Renal cortical epithelial cell (primary cell): ENCODE measurements at regions not wholly inside any gene's neighbourhood (a gene's known extent, or its start where the extent isn't known, plus 50 kb on each side); places are given as distances from the start of the nearest gene placed in this dataset.
"Not testable (repeated sequence)": the region's sequence is repeated elsewhere in the genome, so short reads cannot be mapped to it uniquely, and the experiment has no call there.

Experiments
- DNase-seq: peaks from one replicate; pipeline ENCODE4 v3.0.0-alpha.2; 2011; ENCODE audit warnings: low read depth

- not testable (repeated sequence) for DNase-seq
Observed at GRCh38 chr7:81286754-81287153, 367.9 kb upstream of the SEMA3C start.

DNA sequence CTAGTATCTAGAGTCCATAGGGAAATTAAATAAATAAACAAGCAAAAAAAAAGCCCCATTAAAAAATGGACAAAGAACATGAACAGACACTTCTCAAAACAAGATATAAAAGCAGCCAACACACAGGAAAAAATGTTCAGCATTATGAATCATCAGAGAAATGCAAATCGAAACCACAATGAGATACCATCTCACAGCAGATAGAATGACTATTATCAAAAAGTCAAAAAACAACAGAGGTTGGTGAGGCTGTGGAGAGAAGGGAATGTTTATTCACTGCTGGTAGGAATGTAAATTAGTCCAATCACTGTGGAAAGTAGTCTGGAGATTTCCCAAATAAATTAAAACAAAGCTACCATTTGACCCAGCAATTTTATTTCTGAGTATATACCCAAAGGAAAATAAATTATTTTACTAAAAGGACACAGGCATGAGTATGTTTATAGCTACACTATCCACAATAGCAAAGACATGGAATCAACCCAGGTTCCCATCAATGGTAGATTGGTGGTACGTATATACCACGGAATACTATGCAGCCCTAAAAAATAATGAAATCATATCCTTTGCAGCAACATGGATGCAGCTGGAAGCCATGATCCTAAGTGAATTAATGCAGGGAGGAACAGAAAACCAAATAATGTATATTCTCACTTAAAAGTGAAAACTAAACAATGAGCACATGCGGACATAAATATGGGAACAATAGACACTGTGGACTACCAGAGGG is 366.5 kb upstream of the SEMA3C start:
- DNase-seq: peak; percentile 51

GRCh38 chr7:81284576-81284975 is 365.7 kb upstream of the SEMA3C start:
- peak; percentile 64 for DNase-seq

- DNase-seq: no peak
Observed at GRCh38 chr7:81280531-81280930, 361.7 kb upstream of the SEMA3C start.

GRCh38 chr7:81277691-81278090 is 358.8 kb upstream of the SEMA3C start:
- DNase-seq: no peak

DNA sequence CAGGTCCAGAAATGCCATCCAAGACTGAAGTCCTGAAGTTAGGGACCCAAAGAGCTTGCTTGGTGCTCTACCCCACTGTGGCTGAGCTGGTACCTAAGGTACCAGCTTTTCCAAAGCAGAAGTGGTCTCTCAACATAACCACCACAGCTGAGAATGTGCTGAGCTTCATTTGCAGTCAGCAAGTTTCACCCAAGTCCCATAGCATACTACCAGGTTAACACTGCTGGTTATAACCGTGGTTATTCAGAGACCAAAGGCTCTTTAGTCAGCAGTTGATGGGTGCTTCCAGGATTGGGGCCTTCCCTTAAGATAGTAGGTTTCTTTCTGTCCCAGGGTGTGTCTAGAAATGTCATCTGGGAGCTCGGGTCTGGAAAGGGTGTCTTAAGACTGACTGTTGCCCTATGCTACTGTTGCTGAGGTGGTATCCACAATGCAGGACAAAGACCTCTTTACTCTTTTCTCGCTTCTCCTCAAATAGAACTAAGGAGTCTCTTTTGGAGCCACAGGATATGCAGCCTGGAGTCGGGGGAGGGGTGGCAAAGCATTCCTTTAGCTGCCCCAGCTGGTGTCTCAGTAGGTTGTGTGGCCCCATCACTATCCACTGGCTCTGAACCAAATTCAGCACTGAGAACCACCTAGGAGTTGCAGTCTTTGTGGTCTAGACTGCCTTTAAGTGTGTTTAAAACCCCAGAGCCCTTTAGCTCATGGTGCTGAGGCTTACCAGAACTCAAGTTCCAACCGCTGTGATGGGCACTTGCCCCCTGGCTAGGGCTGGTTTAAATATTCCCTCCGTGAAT is 354.9 kb upstream of the SEMA3C start:
- no peak for DNase-seq

DNA sequence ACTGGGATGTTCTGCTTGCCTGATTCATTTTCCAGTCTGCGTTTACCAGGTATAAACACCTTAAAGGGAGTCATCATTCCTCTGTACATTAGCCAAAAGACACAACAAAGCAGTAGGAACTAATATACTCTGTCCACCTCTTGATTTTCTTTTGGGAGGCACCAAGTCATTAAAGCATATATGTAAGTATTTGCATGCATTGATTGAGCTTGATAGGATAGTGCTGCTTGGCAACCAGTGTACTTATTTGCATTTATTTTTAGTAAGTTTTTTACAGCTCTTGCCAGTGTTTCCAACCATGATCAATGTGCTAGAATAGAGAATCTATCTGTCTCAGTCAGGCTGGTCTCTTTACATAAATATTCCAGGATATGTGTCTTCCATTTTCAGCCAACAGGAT is 353.3 kb upstream of the SEMA3C start:
- DNase-seq: no peak

- DNase-seq: peak; percentile 8
Observed at GRCh38 chr7:81268551-81268950, 349.7 kb upstream of the SEMA3C start.

DNA sequence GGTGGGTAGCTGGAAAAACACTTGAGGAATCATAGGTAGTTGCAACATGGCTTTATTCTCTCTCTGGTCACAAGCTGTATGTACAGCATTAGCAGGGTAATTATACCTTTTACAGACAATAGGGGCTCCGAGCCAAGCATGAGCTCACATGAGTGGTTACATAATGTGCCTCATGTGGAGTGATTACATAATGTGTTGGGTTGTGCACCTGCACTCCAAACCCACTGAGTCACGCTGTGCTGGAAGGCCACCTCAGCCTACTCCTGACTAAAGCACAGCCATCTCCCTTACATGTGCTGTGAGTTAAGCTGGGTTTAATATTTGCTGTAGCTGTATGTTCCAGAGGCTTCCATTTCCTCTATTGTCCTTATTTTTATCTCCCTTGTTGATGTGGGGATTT is 348.7 kb upstream of the SEMA3C start:
- peak; percentile 69 for DNase-seq

DNA sequence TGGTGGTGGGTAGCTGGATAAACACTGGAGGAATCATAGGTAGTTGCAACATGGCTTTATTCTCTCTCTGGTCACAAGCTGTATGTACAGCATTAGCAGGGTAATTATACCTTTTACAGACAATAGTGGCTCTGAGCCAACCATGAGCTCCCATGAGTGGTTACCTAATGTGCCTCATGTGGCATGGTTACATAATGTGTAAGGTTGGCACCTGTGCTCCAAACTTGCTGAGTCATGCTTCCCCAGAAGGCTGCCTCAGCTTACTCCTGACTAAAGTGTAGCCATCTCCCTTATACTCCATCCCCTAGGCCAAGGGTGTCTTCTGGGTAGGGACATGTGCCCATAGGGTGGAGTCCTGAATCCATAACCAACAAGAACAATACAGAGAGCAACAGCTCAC is 345.3 kb upstream of the SEMA3C start:
- DNase-seq: peak; percentile 57

DNA sequence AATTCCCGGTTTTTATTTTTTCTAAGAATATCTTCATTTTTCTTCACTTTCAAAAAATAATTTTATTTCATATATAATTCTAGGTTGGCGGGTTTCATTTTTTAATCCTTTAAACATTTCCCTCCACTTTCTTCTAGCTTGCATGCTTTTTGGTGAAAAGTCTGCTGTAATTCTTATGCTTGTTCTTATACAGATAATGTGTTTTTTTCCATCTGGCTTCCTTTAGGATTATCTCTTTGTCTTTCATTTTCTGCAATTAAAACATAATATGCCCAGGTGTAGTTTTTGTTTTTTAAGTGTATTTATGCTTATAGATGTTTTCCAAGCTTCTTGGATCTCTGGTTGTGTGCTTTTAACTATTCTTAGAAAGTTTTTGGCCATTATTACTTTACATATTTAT is 341.3 kb upstream of the SEMA3C start:
- peak; percentile 25 for DNase-seq

DNA sequence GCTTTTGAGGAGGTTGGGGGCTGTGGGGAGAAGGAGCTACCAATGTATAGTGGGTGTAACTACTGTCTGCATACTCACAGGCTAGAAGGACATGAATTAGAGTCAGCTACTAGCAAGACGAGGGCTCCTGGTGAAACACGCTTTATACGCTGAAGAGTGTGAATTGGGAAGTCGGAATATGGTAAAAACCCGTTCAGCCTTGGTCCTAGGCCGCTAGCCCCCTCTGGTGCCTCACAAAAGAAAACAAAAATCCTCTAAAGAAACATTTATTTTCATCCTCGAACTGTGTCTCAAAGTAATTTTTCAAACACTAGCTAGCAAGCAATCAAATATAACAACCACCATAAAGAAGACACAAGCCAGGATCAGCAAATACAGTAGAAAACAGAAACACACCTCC is 338.1 kb upstream of the SEMA3C start:
- peak; percentile 26 for DNase-seq

- DNase-seq: no peak
Observed at GRCh38 chr7:81248420-81248819, 329.6 kb upstream of the SEMA3C start.

DNA sequence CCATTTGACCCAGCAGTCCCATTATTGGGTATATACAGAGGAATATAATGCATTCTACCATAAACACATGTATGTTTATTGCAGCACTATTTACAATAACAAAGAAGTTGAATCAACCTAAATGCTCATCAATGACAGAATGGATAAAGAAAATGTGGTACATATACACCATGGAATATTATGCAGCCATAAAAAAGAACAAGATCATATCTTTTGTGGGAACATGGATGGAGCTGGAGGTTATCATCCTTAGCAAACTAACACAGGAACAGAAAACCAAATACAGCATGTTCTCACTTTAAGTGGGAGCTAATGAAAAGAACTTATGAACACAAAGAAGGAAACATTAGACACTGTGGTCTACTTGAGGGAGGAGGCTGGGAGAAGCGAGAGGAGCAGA is 328.5 kb upstream of the SEMA3C start:
- not testable (repeated sequence) for DNase-seq

GRCh38 chr7:81245353-81245752 is 326.5 kb upstream of the SEMA3C start:
- DNase-seq: no peak

GRCh38 chr7:81244224-81244623 is 325.4 kb upstream of the SEMA3C start:
- DNase-seq: peak; percentile 9

DNA sequence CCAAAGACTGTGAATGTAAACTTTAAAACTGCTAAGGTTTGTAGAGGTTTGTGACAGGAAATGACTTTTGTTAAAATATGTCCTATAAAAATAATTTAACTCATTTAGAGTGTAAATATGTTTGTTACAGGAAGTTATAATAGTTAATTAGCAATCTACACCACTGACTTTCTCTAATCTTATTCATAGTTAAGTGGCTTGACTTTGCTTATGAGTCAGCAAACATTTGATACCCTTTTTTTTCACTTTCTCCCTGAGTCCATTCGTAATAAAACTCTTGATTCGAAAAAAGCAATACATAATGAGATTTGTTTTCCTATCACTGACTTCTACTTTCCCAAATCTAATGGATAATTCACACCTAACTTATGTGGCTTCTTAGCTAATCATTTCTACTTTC is 317.7 kb upstream of the SEMA3C start:
- peak; percentile 91 for DNase-seq

DNA sequence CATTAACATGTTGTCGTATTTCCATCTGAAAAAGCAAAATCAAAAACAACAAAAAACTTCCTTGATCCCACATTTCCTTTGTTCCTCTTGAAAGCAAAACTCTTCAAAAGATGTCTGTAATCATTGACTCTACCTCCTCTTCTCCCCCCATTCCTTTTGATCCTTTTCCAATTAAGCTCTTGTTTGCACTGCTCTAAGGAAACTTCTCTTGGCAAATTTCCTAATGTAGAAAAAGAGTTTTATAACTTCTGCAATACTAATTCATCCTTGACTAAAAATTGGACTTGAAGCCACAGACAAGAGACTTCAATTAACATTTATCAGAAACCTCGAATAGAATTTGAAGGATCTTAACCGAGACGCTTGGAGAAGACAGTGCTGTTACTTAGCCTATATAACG is 317.1 kb upstream of the SEMA3C start:
- DNase-seq: peak; percentile 73

DNA sequence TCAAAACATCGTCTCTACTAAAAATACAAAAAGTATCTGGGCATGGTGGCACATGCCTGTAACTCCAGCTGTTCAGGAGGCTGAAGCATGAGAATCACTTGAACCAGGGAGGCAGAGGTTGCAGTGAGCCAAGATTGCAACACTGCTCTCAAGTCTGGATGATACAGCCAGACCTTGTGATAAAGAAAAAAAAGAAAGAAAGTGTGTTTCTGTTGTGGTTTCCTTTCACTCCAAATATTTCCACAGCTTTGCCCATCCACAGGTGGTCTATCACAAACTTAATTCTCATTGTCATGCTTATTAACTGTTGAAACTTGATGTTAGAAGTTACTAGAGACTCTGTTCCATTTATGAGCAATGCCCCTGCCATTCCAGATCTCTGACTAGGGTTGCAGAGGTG is 316.0 kb upstream of the SEMA3C start:
- peak; percentile 61 for DNase-seq

DNA sequence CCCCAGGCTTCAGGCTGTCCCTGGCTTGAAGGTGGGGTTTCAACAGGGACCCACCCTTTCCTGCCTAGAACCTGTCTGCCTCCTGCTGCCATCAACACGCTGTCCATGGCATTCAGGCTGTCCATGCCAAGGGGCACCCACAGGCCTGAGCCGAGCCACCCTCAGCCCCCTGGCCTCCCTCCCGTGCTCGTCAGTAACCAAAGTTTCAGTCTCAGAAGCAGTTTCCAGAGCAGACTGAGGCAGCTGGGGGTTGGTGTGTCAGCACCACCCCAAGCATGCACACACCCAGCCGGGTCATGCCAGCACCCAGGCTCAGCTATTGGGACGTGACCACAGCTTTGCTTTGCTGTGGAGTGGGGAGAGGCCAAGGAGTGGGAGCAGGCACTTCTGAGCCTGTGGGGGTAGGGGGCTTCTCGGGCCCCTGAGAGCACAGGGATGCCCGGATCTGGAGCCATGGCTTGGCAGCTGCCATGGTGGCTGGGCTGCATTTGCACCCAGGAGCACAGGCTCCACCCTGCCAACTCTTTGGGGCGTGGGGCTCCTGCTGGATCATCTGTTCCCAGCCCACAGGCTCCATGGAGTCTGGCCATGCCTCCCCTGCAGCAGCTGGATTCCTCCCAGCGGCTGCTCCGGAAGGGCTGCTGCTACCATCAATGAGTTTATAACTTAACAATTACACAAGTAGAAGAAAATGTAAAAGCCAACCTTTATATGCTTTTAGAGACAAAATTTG is 314.5 kb upstream of the SEMA3C start:
- no peak for DNase-seq

GRCh38 chr7:81232084-81232799 is 313.4 kb upstream of the SEMA3C start:
- no peak for DNase-seq

DNA sequence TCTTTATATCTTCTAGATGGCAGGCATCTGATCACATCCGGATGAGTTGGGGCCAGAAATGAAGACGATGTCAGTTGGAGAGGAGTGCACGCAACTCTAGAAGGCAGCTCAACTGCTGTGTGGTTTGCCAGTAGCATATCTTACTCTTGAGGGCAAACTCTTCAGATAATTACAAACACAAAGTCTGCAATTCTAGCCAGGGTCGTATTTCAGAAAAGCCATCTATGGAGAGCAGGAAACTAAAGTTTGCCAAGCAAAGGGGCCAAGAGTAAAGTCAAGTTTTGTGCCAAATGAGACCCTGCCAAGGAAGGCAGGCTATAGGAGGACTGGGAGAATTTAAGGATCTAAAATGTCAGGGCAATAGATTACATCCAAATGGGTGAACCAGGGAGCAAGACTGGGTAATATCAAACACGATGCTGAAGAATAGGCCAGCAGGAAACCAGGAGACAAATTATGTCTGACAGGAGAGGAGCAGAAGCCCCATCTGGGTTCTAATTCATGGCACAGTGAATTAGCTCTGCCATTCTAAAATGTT is 312.5 kb upstream of the SEMA3C start:
- DNase-seq: no peak
